ENCODE measurements at regions not wholly inside any gene's neighbourhood (a gene's known extent, or its start where the extent isn't known, plus 50 kb on each side); places are given as distances from the start of the nearest gene placed in this dataset.

GRCh38 chr1:55844322-55844721 is 629.2 kb upstream of the USP24 start:
- TF ChIP-seq YY1 (IDR thresholded peaks at IDR 0.05; ENCODE audit: insufficient read depth, insufficient replicate concordance, low read depth, low read length) (no peak), FOXJ3 (CRISPR knock-in tag; IDR thresholded peaks at IDR 0.05; ENCODE audit: borderline replicate concordance) (no peak), CTCF (CRISPR knock-in tag; IDR thresholded peaks at IDR 0.05) (no peak), GLI4 (CRISPR knock-in tag; IDR thresholded peaks at IDR 0.05; ENCODE audit: borderline replicate concordance) (no peak), POLR2A (IDR thresholded peaks at IDR 0.05; ENCODE audit: insufficient read depth in 1 of 2, low read depth in 2 of 2, low read length in 2 of 2) (no peak), ZNF710 (CRISPR knock-in tag; IDR thresholded peaks at IDR 0.05; ENCODE audit: borderline replicate concordance) (no peak), EP300 (IDR thresholded peaks at IDR 0.05; ENCODE audit: low read depth in 2 of 2, low read length in 2 of 2) (no peak), EP300 (CRISPR knock-in tag; IDR thresholded peaks at IDR 0.05; ENCODE audit: borderline replicate concordance) (no peak), THAP9 (CRISPR knock-in tag; IDR thresholded peaks at IDR 0.05; ENCODE audit: borderline replicate concordance) (no peak), ZNF17 (CRISPR knock-in tag; IDR thresholded peaks at IDR 0.05) (no peak), MIXL1 (CRISPR knock-in tag; IDR thresholded peaks at IDR 0.05) (no peak), POLR2AphosphoS5 (IDR thresholded peaks at IDR 0.05; ENCODE audit: low read depth, low read length) (no peak), ZNF431 (CRISPR knock-in tag; IDR thresholded peaks at IDR 0.05; ENCODE audit: borderline replicate concordance, low read depth) (no peak)
- TF ChIP-seq, protein P1, sequence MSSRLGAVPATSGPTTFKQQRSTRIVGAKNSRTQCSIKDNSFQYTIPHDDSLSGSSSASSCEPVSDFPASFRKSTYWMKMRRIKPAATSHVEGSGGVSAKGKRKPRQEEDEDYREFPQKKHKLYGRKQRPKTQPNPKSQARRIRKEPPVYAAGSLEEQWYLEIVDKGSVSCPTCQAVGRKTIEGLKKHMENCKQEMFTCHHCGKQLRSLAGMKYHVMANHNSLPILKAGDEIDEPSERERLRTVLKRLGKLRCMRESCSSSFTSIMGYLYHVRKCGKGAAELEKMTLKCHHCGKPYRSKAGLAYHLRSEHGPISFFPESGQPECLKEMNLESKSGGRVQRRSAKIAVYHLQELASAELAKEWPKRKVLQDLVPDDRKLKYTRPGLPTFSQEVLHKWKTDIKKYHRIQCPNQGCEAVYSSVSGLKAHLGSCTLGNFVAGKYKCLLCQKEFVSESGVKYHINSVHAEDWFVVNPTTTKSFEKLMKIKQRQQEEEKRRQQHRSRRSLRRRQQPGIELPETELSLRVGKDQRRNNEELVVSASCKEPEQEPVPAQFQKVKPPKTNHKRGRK (CRISPR knock-in tag; IDR thresholded peaks at IDR 0.05) = no peak
- TF ChIP-seq, protein P2, sequence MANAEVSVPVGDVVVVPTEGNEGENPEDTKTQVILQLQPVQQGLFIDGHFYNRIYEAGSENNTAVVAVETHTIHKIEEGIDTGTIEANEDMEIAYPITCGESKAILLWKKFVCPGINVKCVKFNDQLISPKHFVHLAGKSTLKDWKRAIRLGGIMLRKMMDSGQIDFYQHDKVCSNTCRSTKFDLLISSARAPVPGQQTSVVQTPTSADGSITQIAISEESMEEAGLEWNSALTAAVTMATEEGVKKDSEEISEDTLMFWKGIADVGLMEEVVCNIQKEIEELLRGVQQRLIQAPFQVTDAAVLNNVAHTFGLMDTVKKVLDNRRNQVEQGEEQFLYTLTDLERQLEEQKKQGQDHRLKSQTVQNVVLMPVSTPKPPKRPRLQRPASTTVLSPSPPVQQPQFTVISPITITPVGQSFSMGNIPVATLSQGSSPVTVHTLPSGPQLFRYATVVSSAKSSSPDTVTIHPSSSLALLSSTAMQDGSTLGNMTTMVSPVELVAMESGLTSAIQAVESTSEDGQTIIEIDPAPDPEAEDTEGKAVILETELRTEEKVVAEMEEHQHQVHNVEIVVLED (CRISPR knock-in tag; IDR thresholded peaks at IDR 0.05; ENCODE audit: borderline replicate concordance) = no peak
